ENCODE measurements at regions not wholly inside any gene's neighbourhood (a gene's known extent, or its start where the extent isn't known, plus 50 kb on each side); places are given as distances from the start of the nearest gene placed in this dataset.

DNA sequence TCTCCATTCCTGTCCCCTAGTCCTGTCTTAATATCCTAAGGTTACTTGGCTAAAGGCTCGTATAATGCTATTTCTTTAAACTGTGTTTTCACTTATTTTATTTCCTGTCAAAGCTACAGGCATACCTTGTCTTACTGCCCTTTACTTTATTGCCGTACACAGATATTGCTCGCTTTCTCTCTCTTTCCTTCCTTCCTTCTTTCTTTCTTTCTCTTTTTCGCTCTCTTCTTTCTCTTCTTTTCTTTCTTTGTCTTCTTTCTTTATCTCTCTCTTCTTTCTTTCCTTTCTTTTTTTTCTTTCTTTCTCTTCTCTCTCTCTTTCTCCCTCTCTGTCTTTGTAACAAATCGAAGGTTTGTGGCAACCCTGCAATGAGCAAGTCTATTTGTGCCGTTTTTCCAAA is 123.9 kb upstream of the ARHGAP5 start:
- ATAC-seq (ENCODE audit: low FRiP score): no peak
- TF ChIP-seq, protein P1, sequence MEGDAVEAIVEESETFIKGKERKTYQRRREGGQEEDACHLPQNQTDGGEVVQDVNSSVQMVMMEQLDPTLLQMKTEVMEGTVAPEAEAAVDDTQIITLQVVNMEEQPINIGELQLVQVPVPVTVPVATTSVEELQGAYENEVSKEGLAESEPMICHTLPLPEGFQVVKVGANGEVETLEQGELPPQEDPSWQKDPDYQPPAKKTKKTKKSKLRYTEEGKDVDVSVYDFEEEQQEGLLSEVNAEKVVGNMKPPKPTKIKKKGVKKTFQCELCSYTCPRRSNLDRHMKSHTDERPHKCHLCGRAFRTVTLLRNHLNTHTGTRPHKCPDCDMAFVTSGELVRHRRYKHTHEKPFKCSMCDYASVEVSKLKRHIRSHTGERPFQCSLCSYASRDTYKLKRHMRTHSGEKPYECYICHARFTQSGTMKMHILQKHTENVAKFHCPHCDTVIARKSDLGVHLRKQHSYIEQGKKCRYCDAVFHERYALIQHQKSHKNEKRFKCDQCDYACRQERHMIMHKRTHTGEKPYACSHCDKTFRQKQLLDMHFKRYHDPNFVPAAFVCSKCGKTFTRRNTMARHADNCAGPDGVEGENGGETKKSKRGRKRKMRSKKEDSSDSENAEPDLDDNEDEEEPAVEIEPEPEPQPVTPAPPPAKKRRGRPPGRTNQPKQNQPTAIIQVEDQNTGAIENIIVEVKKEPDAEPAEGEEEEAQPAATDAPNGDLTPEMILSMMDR (IDR thresholded peaks at IDR 0.05): no peak
- DNase-seq (ENCODE audit: low spot score): no peak

DNA sequence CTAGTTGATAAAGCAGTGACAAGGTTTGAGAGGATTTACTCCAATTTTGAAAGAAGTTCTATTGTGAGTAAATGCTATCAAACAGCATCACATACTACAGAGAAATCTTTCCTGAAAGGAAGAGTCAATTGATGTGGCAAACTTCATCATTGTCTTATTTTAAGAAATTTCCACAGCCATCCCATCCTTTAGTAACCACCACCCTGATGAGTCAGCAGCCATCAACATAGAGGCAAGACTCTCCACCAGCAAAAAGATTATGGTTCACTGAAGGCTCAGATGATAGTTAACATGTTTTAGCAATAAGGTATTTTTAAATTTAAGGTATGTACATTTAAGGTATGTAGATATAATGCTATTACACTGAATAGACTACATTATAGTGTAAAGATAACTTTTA is 122.1 kb upstream of the ARHGAP5 start:
- ATAC-seq (ENCODE audit: low FRiP score) (no peak), DNase-seq (ENCODE audit: low spot score) (no peak)
- TF ChIP-seq, protein P1 (IDR thresholded peaks at IDR 0.05): no peak

DNA sequence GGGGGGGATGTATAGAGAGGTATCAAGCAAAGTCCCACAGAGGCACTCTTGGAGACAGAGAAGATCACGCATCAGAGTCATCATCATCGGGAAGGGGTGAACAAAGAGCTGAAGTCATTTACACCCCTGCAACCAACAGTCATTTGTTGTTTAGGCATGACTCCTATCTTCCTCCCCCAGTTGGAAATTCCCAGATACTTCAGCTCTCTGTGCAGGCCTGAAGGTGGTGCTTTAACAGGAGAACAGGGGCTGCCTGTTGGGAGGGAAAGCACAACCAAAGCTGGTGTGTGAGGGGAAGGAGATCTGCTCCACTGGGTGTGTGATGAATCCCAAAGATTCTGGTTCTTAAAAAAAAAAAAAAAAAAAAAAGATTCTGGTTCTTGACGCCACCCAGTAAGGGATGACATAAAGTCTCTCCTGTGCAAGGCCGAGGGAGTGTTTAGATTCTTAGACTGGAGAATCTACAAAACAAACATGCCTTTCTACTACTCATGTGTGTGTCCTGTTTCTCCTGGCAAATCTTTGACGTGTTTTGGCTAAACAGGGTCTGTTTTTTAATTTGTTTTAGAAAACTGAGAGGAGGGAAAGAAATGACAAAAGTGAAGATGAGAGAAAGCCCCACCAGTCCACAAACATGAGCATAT is 121.0 kb upstream of the ARHGAP5 start:
- no peak for ATAC-seq (ENCODE audit: low FRiP score)
- TF ChIP-seq, protein P1 (IDR thresholded peaks at IDR 0.05): no peak
- no peak for DNase-seq (ENCODE audit: low spot score)

DNA sequence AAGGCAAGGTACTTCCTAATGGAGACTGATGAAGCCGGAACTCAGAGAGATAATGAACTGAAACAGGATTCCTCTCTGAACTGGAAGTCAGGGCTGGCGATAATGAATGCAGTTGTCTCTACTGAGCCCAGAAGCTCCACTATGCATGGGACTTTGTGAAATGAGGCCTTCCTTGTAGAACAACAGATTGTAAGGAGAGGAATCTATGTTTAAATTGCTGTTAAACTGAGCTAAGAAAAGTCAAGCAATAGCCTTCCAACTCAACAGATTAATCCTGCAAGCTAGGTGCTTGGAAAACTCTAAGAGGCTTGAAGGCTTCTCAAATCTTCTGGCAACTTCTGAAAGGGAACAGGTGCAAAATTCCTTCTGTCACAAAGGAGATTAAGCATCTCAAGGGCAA is 119.5 kb upstream of the ARHGAP5 start:
- DNase-seq (ENCODE audit: low spot score) (no peak), ATAC-seq (ENCODE audit: low FRiP score) (no peak)
- TF ChIP-seq, protein P1 (IDR thresholded peaks at IDR 0.05): no peak

DNA sequence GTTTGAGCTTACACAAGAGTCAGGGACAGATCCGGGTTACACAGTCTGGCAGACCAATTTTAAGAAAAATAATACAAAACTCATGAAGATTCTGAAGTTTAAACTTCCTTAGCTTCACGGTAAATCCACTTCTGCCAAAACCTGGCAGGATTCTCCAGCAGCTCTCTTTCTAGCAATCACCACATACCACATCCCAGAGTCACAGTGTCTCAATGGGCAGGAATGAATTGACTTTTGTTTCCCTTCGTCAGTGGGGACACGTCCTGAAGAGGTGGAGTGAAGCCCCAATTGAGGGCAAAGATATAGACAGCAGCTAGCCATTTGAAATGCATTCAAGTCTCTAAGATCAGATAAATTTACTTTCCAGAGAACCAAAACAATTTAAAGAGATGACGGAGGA is 117.1 kb upstream of the ARHGAP5 start:
- TF ChIP-seq, protein P1 (IDR thresholded peaks at IDR 0.05): no peak
- no peak for DNase-seq (ENCODE audit: low spot score)
- ATAC-seq (ENCODE audit: low FRiP score): no peak

DNA sequence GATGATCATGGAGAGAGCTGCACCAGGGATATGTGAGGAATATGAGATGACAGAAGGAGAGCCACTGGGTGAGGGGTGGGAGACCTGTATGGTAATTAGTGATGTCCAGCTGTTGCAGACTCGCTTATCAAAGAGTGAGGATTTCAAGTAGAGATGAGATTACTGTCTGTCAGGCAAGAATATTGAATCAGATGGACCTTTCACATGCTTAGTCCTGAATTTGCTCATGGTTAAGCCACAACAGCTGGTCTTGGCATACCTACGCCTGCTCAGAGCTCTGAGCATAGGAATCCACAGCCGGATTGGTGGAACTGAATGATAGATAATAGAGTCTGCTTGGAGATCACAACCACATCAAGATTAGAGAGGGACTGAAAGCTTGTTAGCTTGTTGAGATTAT is 115.2 kb upstream of the ARHGAP5 start:
- ATAC-seq (ENCODE audit: low FRiP score): no peak
- TF ChIP-seq, protein P1 (IDR thresholded peaks at IDR 0.05): no peak
- no peak for DNase-seq (ENCODE audit: low spot score)

DNA sequence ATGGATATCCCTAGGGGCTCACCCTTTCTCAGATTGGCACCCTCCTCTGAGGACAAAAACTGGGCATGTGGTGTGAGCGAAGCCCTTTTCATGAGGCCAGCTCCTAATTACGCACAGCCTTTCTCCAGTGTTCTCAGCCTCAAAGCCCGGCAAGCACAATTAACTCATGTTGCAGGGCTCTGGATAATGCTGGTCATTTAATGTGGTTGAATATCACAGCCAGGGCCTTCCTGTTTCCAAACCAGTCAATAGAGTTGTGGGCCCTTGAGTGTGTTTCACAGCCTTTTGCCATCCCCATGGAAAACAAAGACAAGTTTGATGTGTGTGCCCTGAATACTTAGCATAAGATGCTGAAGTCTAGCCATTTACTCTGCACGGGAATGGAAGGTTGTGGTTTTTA is 114.2 kb upstream of the ARHGAP5 start:
- no peak for DNase-seq (ENCODE audit: low spot score)
- no peak for ATAC-seq (ENCODE audit: low FRiP score)
- TF ChIP-seq, protein P1 (IDR thresholded peaks at IDR 0.05): no peak

All from omental fat pad (tissue), 3 donors.